Glutamatergic neuron (in vitro differentiated cells): ENCODE measurements at regions not wholly inside any gene's neighbourhood (a gene's known extent, or its start where the extent isn't known, plus 50 kb on each side); places are given as distances from the start of the nearest gene placed in this dataset.
"Not testable (repeated sequence)": the region's sequence is repeated elsewhere in the genome, so short reads cannot be mapped to it uniquely, and the experiment has no call there.

Experiments used
- DNase-seq: peaks from one replicate; pipeline ENCODE4 v3.0.0; 2022
- H3K27ac Mint-ChIP-seq: one replicate; pipeline ENCODE4 v1.8.0; 2020; ENCODE audit warnings: mild to moderate bottlenecking, mixed read lengths, inconsistent platforms; ENCODE audit not compliant: unreplicated experiment
- H3K27me3 Mint-ChIP-seq: one replicate; pipeline ENCODE4 v1.8.0; 2020; ENCODE audit warnings: mild to moderate bottlenecking, moderate library complexity, mixed read lengths, inconsistent platforms; ENCODE audit not compliant: unreplicated experiment
- H3K36me3 Mint-ChIP-seq: one replicate; pipeline ENCODE4 v1.8.0; 2020; ENCODE audit warnings: mild to moderate bottlenecking, mixed read lengths, inconsistent platforms; ENCODE audit not compliant: unreplicated experiment
- H3K4me1 Mint-ChIP-seq: one replicate; pipeline ENCODE4 v1.8.0; 2020; ENCODE audit warnings: mild to moderate bottlenecking, low read depth, mixed read lengths, inconsistent platforms; ENCODE audit not compliant: unreplicated experiment
- H3K4me3 Mint-ChIP-seq: one replicate; pipeline ENCODE4 v1.8.0; 2020; ENCODE audit warnings: mild to moderate bottlenecking, mixed read lengths, inconsistent platforms; ENCODE audit not compliant: unreplicated experiment
- H3K9me3 Mint-ChIP-seq: one replicate; pipeline ENCODE4 v1.8.0; 2020; ENCODE audit warnings: mild to moderate bottlenecking, moderate library complexity, mixed read lengths, inconsistent platforms; ENCODE audit not compliant: unreplicated experiment
- TF ChIP-seq, protein P1 (sequence below): fragments of 200-600 bp; sonication (generic); IDR thresholded peaks from one replicate; pipeline ENCODE4 v1.5.0; 2021; ENCODE audit not compliant: partially characterized antibody, unreplicated experiment

GRCh38 chr4:162977788-162978187 is 188.9 kb downstream of the NAF1 start:
- Mint-ChIP-seq H3K4me3 (no peak overlapping the region), H3K36me3 (no peaks in the 10 kb centered on the region), H3K27ac (no peak overlapping the region), H3K4me1 (peaks cover 5% of the 10 kb centered on the region), H3K27me3 (no peaks in the 10 kb centered on the region), H3K9me3 (peaks cover 1% of the 10 kb centered on the region)
- TF ChIP-seq, protein P1, sequence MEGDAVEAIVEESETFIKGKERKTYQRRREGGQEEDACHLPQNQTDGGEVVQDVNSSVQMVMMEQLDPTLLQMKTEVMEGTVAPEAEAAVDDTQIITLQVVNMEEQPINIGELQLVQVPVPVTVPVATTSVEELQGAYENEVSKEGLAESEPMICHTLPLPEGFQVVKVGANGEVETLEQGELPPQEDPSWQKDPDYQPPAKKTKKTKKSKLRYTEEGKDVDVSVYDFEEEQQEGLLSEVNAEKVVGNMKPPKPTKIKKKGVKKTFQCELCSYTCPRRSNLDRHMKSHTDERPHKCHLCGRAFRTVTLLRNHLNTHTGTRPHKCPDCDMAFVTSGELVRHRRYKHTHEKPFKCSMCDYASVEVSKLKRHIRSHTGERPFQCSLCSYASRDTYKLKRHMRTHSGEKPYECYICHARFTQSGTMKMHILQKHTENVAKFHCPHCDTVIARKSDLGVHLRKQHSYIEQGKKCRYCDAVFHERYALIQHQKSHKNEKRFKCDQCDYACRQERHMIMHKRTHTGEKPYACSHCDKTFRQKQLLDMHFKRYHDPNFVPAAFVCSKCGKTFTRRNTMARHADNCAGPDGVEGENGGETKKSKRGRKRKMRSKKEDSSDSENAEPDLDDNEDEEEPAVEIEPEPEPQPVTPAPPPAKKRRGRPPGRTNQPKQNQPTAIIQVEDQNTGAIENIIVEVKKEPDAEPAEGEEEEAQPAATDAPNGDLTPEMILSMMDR = no peak
- DNase-seq = no peak

DNA sequence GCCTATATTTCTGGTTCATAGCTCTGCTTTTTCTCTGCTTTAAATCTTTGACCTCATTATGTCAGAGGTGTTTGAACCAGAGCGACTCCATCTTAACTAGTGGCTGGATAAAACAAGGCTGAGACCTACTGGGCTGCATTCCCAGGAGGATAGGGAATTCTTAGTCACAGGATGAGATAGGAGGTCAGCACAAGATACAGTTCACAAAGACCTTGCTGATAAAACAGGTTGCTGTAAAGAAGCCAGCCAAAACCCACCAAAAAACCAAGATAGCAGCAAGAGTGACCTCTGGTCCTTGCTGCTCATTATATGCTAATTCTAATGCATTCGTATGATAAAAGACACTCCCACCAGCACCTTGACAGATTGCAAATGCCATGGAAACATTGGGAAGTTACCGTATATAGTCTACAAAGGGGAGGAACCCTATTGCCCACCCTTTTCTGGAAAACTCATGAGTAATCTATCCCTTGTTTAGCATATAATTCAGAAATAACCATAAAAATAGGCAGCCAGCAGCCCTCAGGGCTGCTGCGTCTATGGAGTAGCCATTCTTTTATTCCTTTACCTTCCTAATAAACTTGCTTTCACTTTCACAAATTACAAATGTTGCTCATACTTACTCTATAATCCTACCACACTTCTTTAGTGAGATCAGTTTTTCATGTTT is 193.9 kb downstream of the NAF1 start:
- DNase-seq = no peak
- Mint-ChIP-seq H3K36me3 (no peaks in the 10 kb centered on the region), H3K9me3 (no peaks in the 10 kb centered on the region), H3K4me3 (no peak overlapping the region), H3K27me3 (no peaks in the 10 kb centered on the region), H3K27ac (no peak overlapping the region), H3K4me1 (no peaks in the 10 kb centered on the region)
- TF ChIP-seq, protein P1 = no peak

GRCh38 chr4:162969194-162969593 is 197.5 kb downstream of the NAF1 start:
- TF ChIP-seq, protein P1 = no peak
- Mint-ChIP-seq H3K4me1 (no peaks in the 10 kb centered on the region), H3K4me3 (no peak overlapping the region), H3K27me3 (no peaks in the 10 kb centered on the region), H3K9me3 (peaks cover 3% of the 10 kb centered on the region), H3K36me3 (no peaks in the 10 kb centered on the region), H3K27ac (no peak overlapping the region)
- DNase-seq = no peak

- H3K27me3 Mint-ChIP-seq, H3K9me3 Mint-ChIP-seq, H3K4me1 Mint-ChIP-seq, DNase-seq, H3K27ac Mint-ChIP-seq, H3K36me3 Mint-ChIP-seq, H3K4me3 Mint-ChIP-seq: not testable (repeated sequence)
Observed at GRCh38 chr4:162965978-162966377, 200.7 kb downstream of the NAF1 start.

DNA sequence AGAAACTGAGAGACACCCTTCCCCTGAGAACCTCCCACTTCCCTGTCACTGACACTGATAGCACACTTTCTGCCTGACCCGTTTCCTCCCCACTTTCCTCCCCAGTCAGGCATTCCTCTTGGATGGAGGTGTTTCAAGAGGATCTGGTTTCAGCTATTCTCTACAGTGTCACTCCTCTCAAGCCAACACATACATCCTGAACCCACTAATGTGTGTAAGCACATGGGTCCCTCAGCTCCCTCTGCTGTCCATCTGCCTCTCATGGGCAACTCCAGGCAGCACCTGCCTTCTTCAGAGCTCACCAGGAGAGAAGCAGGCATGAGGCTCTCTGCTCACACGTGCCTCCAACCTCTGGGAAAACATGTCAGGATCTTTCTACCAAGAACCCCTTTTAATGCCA is 207.6 kb downstream of the NAF1 start:
- DNase-seq = no peak
- Mint-ChIP-seq H3K36me3 (no peaks in the 10 kb centered on the region), H3K27ac (no peak overlapping the region), H3K27me3 (no peaks in the 10 kb centered on the region), H3K4me3 (no peak overlapping the region), H3K4me1 (no peaks in the 10 kb centered on the region), H3K9me3 (no peaks in the 10 kb centered on the region)
- TF ChIP-seq, protein P1 = no peak
